ENCODE measurements at regions not wholly inside any gene's neighbourhood (a gene's known extent, or its start where the extent isn't known, plus 50 kb on each side); places are given as distances from the start of the nearest gene placed in this dataset.

GRCh38 chr1:90650401-90650800 lies 66.7 kb downstream of the BARHL2 start:
- no peak for TF ChIP-seq CTCF (IDR thresholded peaks at IDR 0.05; ENCODE audit: insufficient read depth, low read length)
- TF ChIP-seq POLR2AphosphoS5 (IDR thresholded peaks at IDR 0.05; ENCODE audit: low read depth) = no peak
- no peak for TF ChIP-seq REST (IDR thresholded peaks at IDR 0.05; ENCODE audit: insufficient replicate concordance, low read depth)
- TF ChIP-seq GABPA (IDR thresholded peaks at IDR 0.05; ENCODE audit: low read depth) = no peak

Measured in HL-60 (cell line).